ENCODE measurements at regions not wholly inside any gene's neighbourhood (a gene's known extent, or its start where the extent isn't known, plus 50 kb on each side); places are given as distances from the start of the nearest gene placed in this dataset.
A peak's percentile ranks its signal among the peaks of the same experiment; 100 is the strongest.

DNA sequence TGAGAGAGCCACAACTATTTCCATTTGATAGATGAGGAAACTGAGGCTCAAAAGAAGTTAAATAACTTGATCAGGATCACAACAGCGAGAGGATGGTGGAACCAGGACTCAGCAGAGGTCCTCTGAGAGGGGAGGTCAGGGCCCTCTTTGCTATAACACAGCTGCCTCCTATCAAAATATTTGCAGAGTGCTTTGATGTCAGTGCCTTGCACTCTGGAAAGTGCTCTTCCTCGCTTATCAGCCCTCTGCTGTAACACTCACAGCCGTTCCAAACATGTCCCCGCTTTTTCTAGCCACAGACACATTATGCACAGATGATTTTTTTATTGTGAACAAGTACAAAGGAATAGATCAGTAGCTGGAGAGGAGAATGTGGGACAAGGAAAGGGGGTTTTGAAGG lies 71.8 kb upstream of the ARHGAP29 start (continued):
- TF ChIP-seq, protein P1, sequence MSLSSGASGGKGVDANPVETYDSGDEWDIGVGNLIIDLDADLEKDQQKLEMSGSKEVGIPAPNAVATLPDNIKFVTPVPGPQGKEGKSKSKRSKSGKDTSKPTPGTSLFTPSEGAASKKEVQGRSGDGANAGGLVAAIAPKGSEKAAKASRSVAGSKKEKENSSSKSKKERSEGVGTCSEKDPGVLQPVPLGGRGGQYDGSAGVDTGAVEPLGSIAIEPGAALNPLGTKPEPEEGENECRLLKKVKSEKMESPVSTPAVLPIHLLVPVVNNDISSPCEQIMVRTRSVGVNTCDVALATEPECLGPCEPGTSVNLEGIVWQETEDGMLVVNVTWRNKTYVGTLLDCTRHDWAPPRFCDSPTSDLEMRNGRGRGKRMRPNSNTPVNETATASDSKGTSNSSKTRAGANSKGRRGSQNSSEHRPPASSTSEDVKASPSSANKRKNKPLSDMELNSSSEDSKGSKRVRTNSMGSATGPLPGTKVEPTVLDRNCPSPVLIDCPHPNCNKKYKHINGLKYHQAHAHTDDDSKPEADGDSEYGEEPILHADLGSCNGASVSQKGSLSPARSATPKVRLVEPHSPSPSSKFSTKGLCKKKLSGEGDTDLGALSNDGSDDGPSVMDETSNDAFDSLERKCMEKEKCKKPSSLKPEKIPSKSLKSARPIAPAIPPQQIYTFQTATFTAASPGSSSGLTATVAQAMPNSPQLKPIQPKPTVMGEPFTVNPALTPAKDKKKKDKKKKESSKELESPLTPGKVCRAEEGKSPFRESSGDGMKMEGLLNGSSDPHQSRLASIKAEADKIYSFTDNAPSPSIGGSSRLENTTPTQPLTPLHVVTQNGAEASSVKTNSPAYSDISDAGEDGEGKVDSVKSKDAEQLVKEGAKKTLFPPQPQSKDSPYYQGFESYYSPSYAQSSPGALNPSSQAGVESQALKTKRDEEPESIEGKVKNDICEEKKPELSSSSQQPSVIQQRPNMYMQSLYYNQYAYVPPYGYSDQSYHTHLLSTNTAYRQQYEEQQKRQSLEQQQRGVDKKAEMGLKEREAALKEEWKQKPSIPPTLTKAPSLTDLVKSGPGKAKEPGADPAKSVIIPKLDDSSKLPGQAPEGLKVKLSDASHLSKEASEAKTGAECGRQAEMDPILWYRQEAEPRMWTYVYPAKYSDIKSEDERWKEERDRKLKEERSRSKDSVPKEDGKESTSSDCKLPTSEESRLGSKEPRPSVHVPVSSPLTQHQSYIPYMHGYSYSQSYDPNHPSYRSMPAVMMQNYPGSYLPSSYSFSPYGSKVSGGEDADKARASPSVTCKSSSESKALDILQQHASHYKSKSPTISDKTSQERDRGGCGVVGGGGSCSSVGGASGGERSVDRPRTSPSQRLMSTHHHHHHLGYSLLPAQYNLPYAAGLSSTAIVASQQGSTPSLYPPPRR (CRISPR knock-in tag; IDR thresholded peaks at IDR 0.05; ENCODE audit: borderline replicate concordance), result peak; percentile 25; the same call in 1 of the 2 replicates
- TF ChIP-seq ZMYM3 (CRISPR knock-in tag; IDR thresholded peaks at IDR 0.05) (peak; percentile 80), HNF4A (CRISPR knock-in tag; IDR thresholded peaks at IDR 0.05) (peak; percentile 48; the same call in 1 of the 2 replicates), ZNF460 (CRISPR knock-in tag; IDR thresholded peaks at IDR 0.05; ENCODE audit: borderline replicate concordance) (no peak), MEF2D (CRISPR knock-in tag; IDR thresholded peaks at IDR 0.05) (no peak), ZNF644 (CRISPR knock-in tag; IDR thresholded peaks at IDR 0.05; ENCODE audit: low read depth) (no peak)
- TF ChIP-seq, protein P2, sequence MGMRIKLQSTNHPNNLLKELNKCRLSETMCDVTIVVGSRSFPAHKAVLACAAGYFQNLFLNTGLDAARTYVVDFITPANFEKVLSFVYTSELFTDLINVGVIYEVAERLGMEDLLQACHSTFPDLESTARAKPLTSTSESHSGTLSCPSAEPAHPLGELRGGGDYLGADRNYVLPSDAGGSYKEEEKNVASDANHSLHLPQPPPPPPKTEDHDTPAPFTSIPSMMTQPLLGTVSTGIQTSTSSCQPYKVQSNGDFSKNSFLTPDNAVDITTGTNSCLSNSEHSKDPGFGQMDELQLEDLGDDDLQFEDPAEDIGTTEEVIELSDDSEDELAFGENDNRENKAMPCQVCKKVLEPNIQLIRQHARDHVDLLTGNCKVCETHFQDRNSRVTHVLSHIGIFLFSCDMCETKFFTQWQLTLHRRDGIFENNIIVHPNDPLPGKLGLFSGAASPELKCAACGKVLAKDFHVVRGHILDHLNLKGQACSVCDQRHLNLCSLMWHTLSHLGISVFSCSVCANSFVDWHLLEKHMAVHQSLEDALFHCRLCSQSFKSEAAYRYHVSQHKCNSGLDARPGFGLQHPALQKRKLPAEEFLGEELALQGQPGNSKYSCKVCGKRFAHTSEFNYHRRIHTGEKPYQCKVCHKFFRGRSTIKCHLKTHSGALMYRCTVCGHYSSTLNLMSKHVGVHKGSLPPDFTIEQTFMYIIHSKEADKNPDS (CRISPR knock-in tag; IDR thresholded peaks at IDR 0.05), result no peak
- TF ChIP-seq, protein P3, sequence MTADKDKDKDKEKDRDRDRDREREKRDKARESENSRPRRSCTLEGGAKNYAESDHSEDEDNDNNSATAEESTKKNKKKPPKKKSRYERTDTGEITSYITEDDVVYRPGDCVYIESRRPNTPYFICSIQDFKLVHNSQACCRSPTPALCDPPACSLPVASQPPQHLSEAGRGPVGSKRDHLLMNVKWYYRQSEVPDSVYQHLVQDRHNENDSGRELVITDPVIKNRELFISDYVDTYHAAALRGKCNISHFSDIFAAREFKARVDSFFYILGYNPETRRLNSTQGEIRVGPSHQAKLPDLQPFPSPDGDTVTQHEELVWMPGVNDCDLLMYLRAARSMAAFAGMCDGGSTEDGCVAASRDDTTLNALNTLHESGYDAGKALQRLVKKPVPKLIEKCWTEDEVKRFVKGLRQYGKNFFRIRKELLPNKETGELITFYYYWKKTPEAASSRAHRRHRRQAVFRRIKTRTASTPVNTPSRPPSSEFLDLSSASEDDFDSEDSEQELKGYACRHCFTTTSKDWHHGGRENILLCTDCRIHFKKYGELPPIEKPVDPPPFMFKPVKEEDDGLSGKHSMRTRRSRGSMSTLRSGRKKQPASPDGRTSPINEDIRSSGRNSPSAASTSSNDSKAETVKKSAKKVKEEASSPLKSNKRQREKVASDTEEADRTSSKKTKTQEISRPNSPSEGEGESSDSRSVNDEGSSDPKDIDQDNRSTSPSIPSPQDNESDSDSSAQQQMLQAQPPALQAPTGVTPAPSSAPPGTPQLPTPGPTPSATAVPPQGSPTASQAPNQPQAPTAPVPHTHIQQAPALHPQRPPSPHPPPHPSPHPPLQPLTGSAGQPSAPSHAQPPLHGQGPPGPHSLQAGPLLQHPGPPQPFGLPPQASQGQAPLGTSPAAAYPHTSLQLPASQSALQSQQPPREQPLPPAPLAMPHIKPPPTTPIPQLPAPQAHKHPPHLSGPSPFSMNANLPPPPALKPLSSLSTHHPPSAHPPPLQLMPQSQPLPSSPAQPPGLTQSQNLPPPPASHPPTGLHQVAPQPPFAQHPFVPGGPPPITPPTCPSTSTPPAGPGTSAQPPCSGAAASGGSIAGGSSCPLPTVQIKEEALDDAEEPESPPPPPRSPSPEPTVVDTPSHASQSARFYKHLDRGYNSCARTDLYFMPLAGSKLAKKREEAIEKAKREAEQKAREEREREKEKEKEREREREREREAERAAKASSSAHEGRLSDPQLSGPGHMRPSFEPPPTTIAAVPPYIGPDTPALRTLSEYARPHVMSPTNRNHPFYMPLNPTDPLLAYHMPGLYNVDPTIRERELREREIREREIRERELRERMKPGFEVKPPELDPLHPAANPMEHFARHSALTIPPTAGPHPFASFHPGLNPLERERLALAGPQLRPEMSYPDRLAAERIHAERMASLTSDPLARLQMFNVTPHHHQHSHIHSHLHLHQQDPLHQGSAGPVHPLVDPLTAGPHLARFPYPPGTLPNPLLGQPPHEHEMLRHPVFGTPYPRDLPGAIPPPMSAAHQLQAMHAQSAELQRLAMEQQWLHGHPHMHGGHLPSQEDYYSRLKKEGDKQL (CRISPR knock-in tag; IDR thresholded peaks at IDR 0.05; ENCODE audit: low read depth), result peak; percentile 48; the same call in 1 of the 2 replicates
- TF ChIP-seq, protein P4, sequence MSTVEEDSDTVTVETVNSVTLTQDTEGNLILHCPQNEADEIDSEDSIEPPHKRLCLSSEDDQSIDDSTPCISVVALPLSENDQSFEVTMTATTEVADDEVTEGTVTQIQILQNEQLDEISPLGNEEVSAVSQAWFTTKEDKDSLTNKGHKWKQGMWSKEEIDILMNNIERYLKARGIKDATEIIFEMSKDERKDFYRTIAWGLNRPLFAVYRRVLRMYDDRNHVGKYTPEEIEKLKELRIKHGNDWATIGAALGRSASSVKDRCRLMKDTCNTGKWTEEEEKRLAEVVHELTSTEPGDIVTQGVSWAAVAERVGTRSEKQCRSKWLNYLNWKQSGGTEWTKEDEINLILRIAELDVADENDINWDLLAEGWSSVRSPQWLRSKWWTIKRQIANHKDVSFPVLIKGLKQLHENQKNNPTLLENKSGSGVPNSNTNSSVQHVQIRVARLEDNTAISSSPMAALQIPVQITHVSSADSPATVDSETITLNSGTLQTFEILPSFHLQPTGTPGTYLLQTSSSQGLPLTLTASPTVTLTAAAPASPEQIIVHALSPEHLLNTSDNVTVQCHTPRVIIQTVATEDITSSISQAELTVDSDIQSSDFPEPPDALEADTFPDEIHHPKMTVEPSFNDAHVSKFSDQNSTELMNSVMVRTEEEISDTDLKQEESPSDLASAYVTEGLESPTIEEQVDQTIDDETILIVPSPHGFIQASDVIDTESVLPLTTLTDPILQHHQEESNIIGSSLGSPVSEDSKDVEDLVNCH (CRISPR knock-in tag; IDR thresholded peaks at IDR 0.05), result no peak
- TF ChIP-seq, protein P5, sequence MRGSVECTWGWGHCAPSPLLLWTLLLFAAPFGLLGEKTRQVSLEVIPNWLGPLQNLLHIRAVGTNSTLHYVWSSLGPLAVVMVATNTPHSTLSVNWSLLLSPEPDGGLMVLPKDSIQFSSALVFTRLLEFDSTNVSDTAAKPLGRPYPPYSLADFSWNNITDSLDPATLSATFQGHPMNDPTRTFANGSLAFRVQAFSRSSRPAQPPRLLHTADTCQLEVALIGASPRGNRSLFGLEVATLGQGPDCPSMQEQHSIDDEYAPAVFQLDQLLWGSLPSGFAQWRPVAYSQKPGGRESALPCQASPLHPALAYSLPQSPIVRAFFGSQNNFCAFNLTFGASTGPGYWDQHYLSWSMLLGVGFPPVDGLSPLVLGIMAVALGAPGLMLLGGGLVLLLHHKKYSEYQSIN (CRISPR knock-in tag; IDR thresholded peaks at IDR 0.05; ENCODE audit: borderline replicate concordance), result no peak
- TF ChIP-seq, protein P6, sequence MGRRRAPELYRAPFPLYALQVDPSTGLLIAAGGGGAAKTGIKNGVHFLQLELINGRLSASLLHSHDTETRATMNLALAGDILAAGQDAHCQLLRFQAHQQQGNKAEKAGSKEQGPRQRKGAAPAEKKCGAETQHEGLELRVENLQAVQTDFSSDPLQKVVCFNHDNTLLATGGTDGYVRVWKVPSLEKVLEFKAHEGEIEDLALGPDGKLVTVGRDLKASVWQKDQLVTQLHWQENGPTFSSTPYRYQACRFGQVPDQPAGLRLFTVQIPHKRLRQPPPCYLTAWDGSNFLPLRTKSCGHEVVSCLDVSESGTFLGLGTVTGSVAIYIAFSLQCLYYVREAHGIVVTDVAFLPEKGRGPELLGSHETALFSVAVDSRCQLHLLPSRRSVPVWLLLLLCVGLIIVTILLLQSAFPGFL (CRISPR knock-in tag; IDR thresholded peaks at IDR 0.05), result no peak

Measured in HepG2 (cell line).